SIG-M5 treated with dmso at 0.1 percent for 504 hours (cell line): ENCODE measurements at regions not wholly inside any gene's neighbourhood (a gene's known extent, or its start where the extent isn't known, plus 50 kb on each side); places are given as distances from the start of the nearest gene placed in this dataset.
"Not testable (repeated sequence)": the region's sequence is repeated elsewhere in the genome, so short reads cannot be mapped to it uniquely, and the experiment has no call there.

Source experiments
- DNase-seq: peaks from one replicate; lab custom pipeline; 2025; ENCODE audit not compliant: unreplicated experiment; lab: John Stamatoyannopoulos, UW

- no peak for DNase-seq
These were observed 620.6 kb downstream of the IRS1 start for GRCh38 chr2:226179010-226179409.

- DNase-seq: no peak
These were observed 623.2 kb downstream of the IRS1 start for GRCh38 chr2:226176283-226176984.

- DNase-seq: no peak
These were observed 625.2 kb downstream of the IRS1 start for GRCh38 chr2:226174390-226174789.

- no peak for DNase-seq
These were observed 626.7 kb downstream of the IRS1 start for GRCh38 chr2:226172939-226173338.

- no peak for DNase-seq
These were observed 627.3 kb downstream of the IRS1 start for GRCh38 chr2:226172309-226172708.

- DNase-seq: no peak
These were observed 629.7 kb downstream of the IRS1 start for GRCh38 chr2:226169751-226170581.

- no peak for DNase-seq
These were observed 631.0 kb downstream of the IRS1 start for GRCh38 chr2:226168496-226169160.

- DNase-seq: no peak
These were observed 635.1 kb downstream of the IRS1 start for GRCh38 chr2:226164512-226164911.

GRCh38 chr2:226160617-226161016 lies 639.0 kb downstream of the IRS1 start:
- DNase-seq: not testable (repeated sequence)

- no peak for DNase-seq
These were observed 639.6 kb downstream of the IRS1 start for GRCh38 chr2:226159875-226160479.

GRCh38 chr2:226158940-226159339 lies 640.7 kb downstream of the IRS1 start:
- DNase-seq: no peak

- no peak for DNase-seq
These were observed 641.4 kb downstream of the IRS1 start for GRCh38 chr2:226158229-226158628.

- DNase-seq: no peak
These were observed 644.3 kb downstream of the IRS1 start for GRCh38 chr2:226155093-226155875.

GRCh38 chr2:226154610-226155009 lies 645.0 kb downstream of the IRS1 start:
- no peak for DNase-seq

- no peak for DNase-seq
These were observed 646.1 kb downstream of the IRS1 start for GRCh38 chr2:226153553-226153952.

GRCh38 chr2:226151157-226151556 lies 648.5 kb downstream of the IRS1 start:
- DNase-seq: peak; percentile 23

GRCh38 chr2:226143091-226143490 lies 656.5 kb downstream of the IRS1 start:
- no peak for DNase-seq

- DNase-seq: peak; percentile 14
These were observed 657.2 kb downstream of the IRS1 start for GRCh38 chr2:226142463-226142862.

GRCh38 chr2:226140594-226140993 lies 659.0 kb downstream of the IRS1 start:
- DNase-seq: no peak

GRCh38 chr2:226139759-226140158 lies 659.9 kb downstream of the IRS1 start:
- peak; percentile 38 for DNase-seq
